ENCODE measurements at regions not wholly inside any gene's neighbourhood (a gene's known extent, or its start where the extent isn't known, plus 50 kb on each side); places are given as distances from the start of the nearest gene placed in this dataset.

GRCh38 chr1:59132295-59132694 is 164.6 kb upstream of the FGGY start:
- no peak for FAIRE-seq

- FAIRE-seq, result no peak
These were observed 162.9 kb upstream of the FGGY start for GRCh38 chr1:59133997-59134396.

DNA sequence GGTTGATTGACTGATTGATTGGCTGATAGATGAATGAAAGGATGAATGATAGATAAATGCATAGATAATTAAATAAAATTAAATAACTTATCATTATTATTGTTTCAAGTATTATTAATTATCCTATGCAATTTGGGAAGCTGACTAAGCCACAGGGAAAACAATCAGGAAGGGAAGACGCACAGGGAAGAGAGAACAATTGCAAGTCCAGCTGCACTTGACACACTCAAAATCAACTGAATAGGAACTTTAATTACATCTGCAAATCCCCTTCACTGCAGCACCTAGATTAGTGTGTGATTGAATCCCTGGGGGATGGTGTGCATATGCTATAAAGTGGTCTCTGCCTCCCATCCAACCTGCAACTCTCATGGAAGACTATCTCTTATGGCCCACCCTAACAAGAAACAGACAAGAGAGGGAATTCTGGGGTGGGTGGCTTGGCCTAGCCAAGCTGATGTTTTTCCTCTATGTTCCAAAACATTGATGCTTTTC is 161.1 kb upstream of the FGGY start:
- FAIRE-seq, result no peak

GRCh38 chr1:59136541-59137275 is 160.2 kb upstream of the FGGY start:
- FAIRE-seq, result no peak

GRCh38 chr1:59137276-59137615 is 159.6 kb upstream of the FGGY start:
- FAIRE-seq, result no peak

DNA sequence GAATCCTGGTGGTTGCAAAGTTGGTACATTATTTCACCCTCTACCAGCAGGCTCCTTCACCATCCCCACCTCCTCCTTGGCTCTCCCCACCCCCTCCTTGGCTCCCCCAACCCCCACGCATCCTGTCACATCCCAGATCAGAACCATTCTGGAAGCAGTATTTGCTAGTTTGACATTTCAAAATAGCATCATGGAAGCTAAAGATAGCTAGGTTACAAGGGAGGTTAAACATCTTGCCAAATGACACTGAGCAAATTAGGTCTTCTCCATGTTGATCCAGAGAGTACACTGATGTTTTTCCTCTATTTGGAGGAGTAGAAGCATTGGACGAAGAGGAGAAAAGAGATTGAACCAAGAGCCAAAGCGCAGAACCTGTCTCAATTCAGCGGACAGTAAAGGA is 158.9 kb upstream of the FGGY start:
- no peak for FAIRE-seq

GRCh38 chr1:59138402-59138801 is 158.5 kb upstream of the FGGY start:
- no peak for FAIRE-seq

DNA sequence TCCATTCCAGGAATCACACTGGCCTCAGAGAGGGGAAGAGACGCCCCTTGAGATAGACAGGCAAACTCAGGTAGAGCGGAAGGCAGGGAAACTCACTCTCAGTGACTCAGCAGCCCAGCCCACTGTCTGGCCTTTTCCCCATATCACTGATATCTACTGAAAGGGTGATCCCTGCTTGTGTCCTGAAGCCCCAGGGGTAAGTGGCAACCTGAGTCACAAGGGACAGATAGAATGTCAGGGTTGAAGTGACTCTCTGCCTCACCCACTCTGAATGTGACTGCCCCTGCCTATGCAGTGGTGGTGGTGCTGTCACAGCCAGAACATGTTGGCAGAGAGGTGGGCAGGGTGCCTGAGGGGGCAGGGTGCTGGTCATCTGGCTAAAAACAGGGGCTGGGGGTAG is 157.5 kb upstream of the FGGY start:
- FAIRE-seq, result no peak

DNA sequence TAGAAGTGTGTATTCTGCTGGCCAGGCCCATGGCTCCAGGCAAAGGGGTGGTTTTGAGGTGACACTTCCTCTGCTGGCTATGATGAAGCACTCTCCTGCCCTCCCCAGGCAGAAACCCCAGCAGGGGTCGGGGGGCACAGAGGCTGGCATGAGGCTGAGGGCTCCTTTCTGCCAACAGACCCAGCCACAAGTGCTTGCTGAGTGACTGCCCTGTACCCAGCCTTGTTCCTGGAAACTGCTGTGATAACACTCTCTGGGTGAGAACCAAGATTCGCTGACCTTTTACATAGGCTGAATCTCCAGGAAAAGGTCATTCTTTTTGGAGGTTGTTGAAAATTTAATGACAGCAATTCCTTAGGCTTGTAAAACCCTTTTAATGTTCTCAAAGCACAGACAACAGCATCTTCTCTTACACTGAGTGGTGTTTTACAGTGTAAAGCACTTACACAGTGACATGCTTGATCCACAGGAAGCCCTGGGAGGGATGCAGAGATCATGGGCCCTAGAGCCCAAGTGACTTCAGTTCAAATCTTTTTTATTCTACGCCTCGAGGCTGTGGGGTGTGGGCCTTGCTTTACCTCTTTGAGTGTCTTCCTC is 155.5 kb upstream of the FGGY start:
- no peak for FAIRE-seq

GRCh38 chr1:59142311-59143132 is 154.4 kb upstream of the FGGY start:
- no peak for FAIRE-seq

DNA sequence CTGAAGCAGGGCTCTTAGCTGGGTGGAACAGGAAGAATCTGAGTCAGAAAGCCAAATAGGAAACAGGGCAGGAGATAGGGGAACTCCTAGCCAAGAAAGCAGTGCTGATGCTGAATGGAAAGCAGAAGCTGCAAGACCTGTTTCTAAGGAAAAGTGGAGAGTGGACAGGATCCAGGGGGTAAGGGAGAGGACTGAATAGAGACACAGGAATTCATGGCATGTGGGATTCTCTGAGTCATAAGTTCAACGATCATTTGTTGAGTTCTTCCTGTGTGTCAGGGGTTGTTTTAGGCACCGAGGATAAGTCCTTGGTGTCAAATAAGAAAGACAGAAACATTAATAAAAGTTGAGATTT is 153.8 kb upstream of the FGGY start:
- peak; percentile 21 for FAIRE-seq

DNA sequence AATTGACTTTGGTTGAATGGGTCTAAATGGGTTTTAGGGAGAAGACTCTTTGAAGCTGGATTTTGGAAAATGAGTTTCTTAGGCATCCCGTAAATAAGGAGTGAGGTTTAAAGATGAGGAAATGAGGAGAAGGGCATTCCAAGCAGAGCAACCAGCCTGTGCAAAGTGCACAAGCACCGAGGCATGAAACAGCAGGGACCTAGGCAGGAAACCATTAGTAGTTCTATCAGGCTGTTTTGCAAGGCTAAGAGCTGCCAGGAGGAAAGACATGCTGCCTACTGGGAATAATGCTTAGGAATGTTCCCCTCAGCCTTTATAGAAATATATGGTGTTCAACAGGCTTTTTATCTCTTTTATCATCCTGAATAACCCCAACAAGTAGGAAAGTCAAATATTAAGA is 153.1 kb upstream of the FGGY start:
- FAIRE-seq, result no peak

GRCh38 chr1:59144959-59145358 is 151.9 kb upstream of the FGGY start:
- FAIRE-seq, result no peak

- FAIRE-seq, result no peak
These were observed 150.8 kb upstream of the FGGY start for GRCh38 chr1:59146056-59146455.

DNA sequence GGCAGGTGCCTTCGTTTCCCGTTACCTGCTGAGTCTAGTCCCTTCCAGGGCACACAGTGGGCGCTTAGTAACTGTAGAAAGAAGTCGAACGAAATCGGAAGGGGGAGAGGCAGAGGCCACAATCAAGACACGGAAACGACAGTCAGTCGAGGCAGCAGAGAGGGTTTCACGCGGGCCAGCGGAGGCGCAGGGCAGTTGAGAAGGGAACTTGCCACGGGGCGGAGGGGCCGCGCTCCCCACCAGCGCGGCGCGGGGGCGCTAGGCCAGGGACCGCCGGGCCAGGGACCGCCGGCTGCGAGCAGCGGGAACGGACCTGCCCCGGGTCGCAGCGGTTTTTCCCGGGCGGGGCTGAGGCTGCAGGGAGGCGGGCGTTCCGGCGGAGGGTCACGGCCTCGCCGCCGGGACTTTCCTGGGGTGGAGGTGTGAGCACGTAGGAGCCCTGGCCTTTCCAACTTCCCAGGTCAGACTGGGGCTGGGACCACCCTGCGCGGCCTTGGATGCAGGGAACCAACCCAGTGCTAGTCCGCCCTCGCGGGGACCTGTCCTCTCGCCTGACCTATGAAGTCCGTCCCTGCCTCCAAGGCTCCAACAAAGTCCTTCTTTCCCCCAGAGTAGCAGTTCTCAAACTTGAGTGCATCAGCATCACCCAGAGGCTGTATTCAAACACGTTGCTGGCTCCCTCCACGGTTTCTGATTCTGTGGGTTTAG is 150.1 kb upstream of the FGGY start:
- FAIRE-seq, result no peak

GRCh38 chr1:59149435-59149834 is 147.5 kb upstream of the FGGY start:
- FAIRE-seq, result no peak

GRCh38 chr1:59150577-59151386 is 146.1 kb upstream of the FGGY start:
- FAIRE-seq, result no peak

DNA sequence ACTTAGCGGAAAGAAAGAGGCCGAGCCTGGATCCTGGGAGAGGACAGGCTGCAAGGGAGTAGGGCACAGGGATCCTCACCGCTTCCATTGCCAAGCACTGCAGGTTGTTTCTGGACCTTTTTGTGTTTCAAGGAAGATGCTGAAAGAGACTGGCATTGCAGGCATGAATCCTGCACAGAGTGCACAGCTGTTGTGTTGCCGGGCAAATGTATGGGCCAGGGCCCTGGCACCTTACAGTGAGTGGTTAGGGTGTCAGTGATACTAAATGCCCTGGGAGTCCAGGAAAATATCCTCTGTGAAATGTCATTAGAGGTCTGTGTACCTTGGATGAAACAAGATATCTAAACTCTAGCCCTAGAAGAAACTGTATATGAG is 145.5 kb upstream of the FGGY start:
- FAIRE-seq, result no peak

GRCh38 chr1:59151860-59152259 is 145.0 kb upstream of the FGGY start:
- no peak for FAIRE-seq

DNA sequence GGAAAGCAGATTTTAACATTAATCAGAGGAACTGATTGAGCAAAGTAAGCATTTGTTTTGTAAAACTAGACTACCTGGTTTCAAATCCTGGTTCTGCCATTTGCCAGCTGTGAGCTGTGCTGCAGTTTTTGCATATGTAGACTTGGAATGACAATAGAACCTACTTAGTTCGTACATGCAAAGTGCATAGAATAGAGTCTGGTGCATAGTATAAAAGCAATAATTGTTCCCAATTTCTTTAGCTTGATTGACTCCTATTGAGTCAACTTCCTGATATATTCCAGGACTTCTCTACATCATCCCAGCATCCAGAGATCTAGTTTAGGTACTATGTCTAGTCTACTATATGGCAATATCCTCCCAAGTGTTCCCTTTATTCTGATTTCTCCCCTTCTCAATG is 144.4 kb upstream of the FGGY start:
- FAIRE-seq, result no peak

DNA sequence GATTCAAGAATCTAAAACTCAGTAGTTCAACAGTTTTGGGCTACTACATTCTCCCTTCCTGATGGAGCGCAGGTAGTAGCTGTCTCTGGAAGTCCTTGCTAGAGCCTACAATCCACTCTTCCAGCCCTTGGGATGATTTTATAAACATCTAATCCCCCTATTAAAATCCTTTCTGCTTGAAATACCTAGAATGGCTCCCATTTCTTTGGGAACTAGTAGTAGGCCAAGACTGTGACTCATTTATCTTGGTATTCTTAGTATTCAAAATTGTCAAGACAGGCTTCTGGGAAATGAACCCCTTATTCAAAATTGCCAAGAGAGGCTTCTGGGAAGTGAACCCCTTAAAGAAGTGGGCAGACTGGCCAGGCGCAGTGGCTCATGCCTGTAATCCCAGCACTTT is 142.5 kb upstream of the FGGY start:
- no peak for FAIRE-seq

GRCh38 chr1:59155351-59155750 is 141.5 kb upstream of the FGGY start:
- no peak for FAIRE-seq

DNA sequence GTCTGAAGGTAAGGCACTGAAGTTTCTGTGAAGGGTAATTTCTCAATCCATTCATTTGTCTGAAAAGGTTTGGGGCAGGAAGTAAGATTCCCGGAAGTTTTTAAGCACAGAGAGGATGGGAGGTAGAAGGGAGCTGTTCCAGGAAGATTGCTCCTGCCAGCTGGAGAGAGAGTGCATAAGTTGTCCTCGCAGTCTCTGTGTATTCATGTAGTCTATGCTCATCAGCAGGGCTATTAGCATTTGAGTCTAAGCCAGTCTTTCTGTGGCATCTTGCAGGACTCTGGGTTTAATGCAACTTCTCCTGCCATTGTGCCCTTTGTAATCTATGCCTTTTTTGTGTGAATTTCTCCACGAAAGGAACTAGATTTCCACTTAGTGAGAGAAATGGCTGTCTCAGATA is 140.8 kb upstream of the FGGY start:
- no peak for FAIRE-seq
